HL-60 (cell line): ENCODE measurements at regions not wholly inside any gene's neighbourhood (a gene's known extent, or its start where the extent isn't known, plus 50 kb on each side); places are given as distances from the start of the nearest gene placed in this dataset.

Source experiments
- DNase-seq, 2 experiments: peaks; one replicate each; pipeline ENCODE4 v3.0.0-alpha.2; 2010 to 2020; ENCODE audit warnings: low read depth in 1 of 2, low spot score in 1 of 2
- H3K27ac ChIP-seq: fragments of 250-450 bp; sonication (Bioruptor Pico); replicated peaks from 2 replicates; pipeline ENCODE4 v1.5.1; 2020; ENCODE audit warnings: mild to moderate bottlenecking, moderate library complexity
- H3K27me3 ChIP-seq: fragments of 250-450 bp; sonication (Bioruptor Pico); 2 replicates; pipeline ENCODE4 v1.5.1; 2021; ENCODE audit warnings: mild to moderate bottlenecking, moderate library complexity; ENCODE audit not compliant: insufficient read depth, poor library complexity, severe bottlenecking
- H3K4me3 ChIP-seq: replicated peaks from 2 replicates; pipeline ENCODE4 v1.5.1; 2011; ENCODE audit warnings: mild to moderate bottlenecking, control low read depth, low read length; ENCODE audit not compliant: insufficient read depth
- GABPA ChIP-seq: IDR thresholded peaks from 2 replicates; pipeline ENCODE4 v1.6.1; 2012; ENCODE audit warnings: low read depth
- POLR2AphosphoS5 ChIP-seq: IDR thresholded peaks from 2 replicates; pipeline ENCODE4 v1.6.1; 2012; ENCODE audit warnings: low read depth
- SPI1 ChIP-seq: IDR thresholded peaks from 2 replicates; pipeline ENCODE4 v1.6.1; 2012; ENCODE audit warnings: low read depth, mild to moderate bottlenecking, borderline replicate concordance
- TF ChIP-seq, protein P1 (sequence below): IDR thresholded peaks from 2 replicates; pipeline ENCODE4 v1.6.1; 2012; ENCODE audit warnings: low read depth; ENCODE audit not compliant: insufficient replicate concordance
- TF ChIP-seq, protein P2 (sequence below): IDR thresholded peaks from one replicate; pipeline ENCODE4 v1.5.1; 2011; ENCODE audit warnings: low read length, control low read depth, inconsistent platforms; ENCODE audit not compliant: insufficient read depth

DNA sequence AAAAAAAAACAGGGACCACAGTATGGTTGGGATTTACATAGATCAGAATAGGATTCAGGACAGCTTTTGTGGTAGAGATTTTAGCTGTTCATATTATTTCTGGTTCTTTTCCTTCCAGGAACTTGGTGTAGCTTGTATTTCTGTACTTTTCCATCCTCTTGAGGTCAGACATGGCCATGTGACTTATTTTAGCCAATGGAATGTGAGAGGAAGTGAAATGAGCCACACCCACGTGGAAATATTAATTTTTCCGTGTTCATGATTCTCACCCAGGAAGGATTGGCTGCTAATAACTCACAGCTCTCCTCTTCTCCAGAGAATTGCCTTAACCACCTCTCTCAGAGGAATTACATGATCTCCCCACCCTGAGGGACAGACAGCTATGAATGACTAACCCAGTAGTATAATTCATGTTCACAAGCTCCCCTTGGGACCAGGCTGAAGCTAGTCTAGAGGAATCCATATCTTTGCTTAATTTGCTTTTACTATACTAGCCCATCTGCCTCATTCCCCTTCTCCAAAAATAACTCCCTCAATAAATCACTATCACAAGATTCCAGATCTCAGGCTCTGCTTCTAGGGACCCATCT, 340.4 kb downstream of the NUAK1 start:
- TF ChIP-seq, protein P1, sequence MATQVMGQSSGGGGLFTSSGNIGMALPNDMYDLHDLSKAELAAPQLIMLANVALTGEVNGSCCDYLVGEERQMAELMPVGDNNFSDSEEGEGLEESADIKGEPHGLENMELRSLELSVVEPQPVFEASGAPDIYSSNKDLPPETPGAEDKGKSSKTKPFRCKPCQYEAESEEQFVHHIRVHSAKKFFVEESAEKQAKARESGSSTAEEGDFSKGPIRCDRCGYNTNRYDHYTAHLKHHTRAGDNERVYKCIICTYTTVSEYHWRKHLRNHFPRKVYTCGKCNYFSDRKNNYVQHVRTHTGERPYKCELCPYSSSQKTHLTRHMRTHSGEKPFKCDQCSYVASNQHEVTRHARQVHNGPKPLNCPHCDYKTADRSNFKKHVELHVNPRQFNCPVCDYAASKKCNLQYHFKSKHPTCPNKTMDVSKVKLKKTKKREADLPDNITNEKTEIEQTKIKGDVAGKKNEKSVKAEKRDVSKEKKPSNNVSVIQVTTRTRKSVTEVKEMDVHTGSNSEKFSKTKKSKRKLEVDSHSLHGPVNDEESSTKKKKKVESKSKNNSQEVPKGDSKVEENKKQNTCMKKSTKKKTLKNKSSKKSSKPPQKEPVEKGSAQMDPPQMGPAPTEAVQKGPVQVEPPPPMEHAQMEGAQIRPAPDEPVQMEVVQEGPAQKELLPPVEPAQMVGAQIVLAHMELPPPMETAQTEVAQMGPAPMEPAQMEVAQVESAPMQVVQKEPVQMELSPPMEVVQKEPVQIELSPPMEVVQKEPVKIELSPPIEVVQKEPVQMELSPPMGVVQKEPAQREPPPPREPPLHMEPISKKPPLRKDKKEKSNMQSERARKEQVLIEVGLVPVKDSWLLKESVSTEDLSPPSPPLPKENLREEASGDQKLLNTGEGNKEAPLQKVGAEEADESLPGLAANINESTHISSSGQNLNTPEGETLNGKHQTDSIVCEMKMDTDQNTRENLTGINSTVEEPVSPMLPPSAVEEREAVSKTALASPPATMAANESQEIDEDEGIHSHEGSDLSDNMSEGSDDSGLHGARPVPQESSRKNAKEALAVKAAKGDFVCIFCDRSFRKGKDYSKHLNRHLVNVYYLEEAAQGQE: no peak
- TF ChIP-seq GABPA (no peak), SPI1 (no peak)
- DNase-seq: no peak
- no peaks in the 10 kb centered on the region for H3K27me3 ChIP-seq
- H3K4me3 ChIP-seq: no peak overlapping the region
- H3K27ac ChIP-seq: no peak overlapping the region

DNA sequence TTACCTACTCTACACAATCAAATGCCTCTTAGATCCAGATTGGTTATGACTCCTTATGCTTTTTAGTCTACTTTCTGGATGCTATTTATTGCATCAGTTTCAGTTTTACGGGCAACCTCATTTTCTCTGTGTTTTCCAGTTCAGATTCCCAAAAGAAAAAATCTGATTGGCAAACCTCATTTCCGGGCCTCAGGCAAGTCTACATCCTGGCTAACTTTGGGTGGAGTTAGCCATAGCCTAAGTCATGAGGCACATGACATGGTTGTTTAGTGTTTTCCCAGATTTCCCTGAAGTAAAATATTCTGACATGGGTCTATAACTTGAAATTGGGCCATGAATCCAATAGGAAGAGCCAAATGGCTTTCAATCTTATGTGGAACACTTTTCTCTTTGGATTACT, 339.7 kb downstream of the NUAK1 start:
- DNase-seq: no peak
- no peak overlapping the region for H3K4me3 ChIP-seq
- H3K27me3 ChIP-seq: no peaks in the 10 kb centered on the region
- TF ChIP-seq SPI1 (no peak), GABPA (no peak), POLR2AphosphoS5 (no peak)
- TF ChIP-seq, protein P2, sequence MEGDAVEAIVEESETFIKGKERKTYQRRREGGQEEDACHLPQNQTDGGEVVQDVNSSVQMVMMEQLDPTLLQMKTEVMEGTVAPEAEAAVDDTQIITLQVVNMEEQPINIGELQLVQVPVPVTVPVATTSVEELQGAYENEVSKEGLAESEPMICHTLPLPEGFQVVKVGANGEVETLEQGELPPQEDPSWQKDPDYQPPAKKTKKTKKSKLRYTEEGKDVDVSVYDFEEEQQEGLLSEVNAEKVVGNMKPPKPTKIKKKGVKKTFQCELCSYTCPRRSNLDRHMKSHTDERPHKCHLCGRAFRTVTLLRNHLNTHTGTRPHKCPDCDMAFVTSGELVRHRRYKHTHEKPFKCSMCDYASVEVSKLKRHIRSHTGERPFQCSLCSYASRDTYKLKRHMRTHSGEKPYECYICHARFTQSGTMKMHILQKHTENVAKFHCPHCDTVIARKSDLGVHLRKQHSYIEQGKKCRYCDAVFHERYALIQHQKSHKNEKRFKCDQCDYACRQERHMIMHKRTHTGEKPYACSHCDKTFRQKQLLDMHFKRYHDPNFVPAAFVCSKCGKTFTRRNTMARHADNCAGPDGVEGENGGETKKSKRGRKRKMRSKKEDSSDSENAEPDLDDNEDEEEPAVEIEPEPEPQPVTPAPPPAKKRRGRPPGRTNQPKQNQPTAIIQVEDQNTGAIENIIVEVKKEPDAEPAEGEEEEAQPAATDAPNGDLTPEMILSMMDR: no peak
- TF ChIP-seq, protein P1: no peak
- no peak overlapping the region for H3K27ac ChIP-seq

DNA sequence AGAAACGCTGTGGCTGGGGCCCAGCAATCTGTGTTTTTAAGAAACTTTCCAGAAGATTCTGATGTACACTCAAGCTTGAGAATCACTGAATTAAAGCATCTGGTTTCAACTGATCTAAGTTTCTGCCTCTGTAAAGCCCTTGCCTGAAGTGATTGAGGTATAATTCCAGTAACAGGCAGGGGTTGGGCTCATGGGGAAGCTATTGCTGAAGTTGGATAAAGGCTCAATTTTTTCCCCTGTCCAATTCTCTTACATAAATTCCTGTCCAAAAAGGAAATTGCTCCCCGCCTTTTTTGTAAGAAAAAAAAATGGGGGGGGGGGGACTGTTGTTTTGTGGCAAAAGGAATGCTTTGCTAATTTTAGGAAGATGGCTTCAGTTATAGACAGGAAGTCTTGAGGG, 337.4 kb downstream of the NUAK1 start:
- TF ChIP-seq POLR2AphosphoS5 (no peak), SPI1 (no peak), GABPA (no peak)
- TF ChIP-seq, protein P2: no peak
- TF ChIP-seq, protein P1: no peak
- no peak for DNase-seq
- no peaks in the 10 kb centered on the region for H3K27me3 ChIP-seq
- H3K27ac ChIP-seq: no peak overlapping the region
- no peak overlapping the region for H3K4me3 ChIP-seq

DNA sequence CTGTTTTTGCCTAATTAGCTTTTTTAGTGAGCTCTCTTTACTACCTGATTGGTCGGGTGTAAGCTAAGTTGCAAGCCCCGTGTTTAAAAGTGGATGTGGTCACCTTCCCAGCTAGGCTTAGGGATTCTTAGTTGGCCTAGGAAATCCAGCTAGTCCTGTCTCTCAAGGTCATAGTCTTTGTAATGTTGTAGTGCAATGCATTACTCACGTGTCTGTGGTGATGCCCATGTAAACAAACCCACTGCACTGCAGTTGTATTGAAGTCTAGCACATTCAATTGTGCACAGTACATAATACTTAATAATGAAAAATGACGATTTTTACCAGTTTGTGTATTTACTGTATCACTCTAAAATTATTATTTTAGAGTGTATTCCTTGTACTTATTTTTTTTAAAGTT, 335.5 kb downstream of the NUAK1 start:
- no peak for DNase-seq
- TF ChIP-seq, protein P2: no peak
- TF ChIP-seq SPI1: no peak
- TF ChIP-seq GABPA: no peak
- TF ChIP-seq, protein P1: no peak
- TF ChIP-seq POLR2AphosphoS5: no peak
- Histone ChIP-seq H3K27ac (no peak overlapping the region), H3K4me3 (no peak overlapping the region), H3K27me3 (no peaks in the 10 kb centered on the region)
